Lower leg skin (tissue), 3 donors: ENCODE measurements at regions not wholly inside any gene's neighbourhood (a gene's known extent, or its start where the extent isn't known, plus 50 kb on each side); places are given as distances from the start of the nearest gene placed in this dataset.

Source experiments
- CTCF ChIP-seq, 3 donors: fragments of 450-650 bp; IDR thresholded peaks; one replicate each; pipeline ENCODE4 v1.5.1; 2016; ENCODE audit warnings: antibody characterized with exemption in 3 of 3, mild to moderate bottlenecking in 3 of 3, moderate library complexity in 2 of 3
- POLR2A ChIP-seq, 2 donors: fragments of 450-650 bp; IDR thresholded peaks; one replicate each; pipeline ENCODE4 v1.6.1; 2016 to 2017; ENCODE audit warnings: antibody characterized with exemption in 2 of 2, mild to moderate bottlenecking in 1 of 2, moderate library complexity in 1 of 2

- no peak for TF ChIP-seq CTCF (IDR thresholded peaks at IDR 0.05)
- no peak for TF ChIP-seq POLR2A (IDR thresholded peaks at IDR 0.05)
Observed at GRCh38 chr4:55017406-55017805, 108.0 kb downstream of the KDR start.
